ENCODE measurements at regions not wholly inside any gene's neighbourhood (a gene's known extent, or its start where the extent isn't known, plus 50 kb on each side); places are given as distances from the start of the nearest gene placed in this dataset.
"Not testable (repeated sequence)": the region's sequence is repeated elsewhere in the genome, so short reads cannot be mapped to it uniquely, and the experiment has no call there.

DNA sequence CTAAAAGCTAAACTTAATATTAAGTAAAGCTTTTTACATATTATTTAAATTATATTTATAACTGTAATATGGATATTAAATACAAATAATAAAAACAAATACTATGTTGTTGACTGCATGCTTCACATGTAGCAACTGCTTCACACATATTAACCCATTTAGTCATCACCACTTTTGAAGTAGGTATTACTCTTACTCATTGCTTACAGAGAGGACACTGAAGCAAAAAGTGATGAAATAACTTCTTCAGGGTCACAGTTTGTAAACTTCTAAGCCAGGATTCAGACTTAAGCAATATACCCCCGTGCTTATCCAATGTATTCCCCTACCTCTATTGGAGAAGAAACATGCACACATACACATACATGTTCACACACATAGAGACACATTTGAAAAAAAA lies 166.6 kb downstream of the DKK2 start:
- in situ Hi-C loops (cut with MboI; ENCODE audit: low sequenced_read_pairs) = no loop called here

DNA sequence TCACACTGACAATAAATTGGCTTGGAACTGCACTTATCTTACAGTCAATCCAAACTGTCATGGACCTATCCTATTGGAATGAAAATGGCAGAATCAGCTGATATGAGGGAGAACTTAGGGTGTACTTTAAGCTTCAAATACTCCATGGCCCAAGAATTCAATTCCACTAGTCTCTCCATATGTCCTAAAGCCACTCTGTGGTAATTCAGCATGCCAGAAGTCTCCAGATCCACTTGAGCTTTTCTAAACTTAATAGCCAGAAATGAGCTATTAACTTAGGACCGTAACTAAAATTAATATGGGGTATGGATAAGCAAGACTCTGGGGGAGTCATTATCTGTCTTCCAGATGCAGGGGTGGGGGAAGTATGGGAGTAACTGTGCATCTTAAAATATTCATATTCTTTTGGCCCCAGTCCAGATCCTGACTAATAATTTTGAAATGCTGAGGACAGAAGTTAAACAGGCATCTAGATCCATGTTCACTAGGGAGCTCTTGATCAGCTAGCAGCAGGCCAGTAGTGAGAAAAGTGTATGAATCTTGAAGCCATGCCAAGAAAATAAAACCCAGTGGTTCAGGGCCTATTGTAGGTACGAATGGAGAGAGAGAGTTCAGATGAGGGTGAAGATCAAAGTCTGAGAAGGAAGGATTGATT lies 167.6 kb downstream of the DKK2 start:
- in situ Hi-C loops (cut with MboI; ENCODE audit: low sequenced_read_pairs) = no loop called here

DNA sequence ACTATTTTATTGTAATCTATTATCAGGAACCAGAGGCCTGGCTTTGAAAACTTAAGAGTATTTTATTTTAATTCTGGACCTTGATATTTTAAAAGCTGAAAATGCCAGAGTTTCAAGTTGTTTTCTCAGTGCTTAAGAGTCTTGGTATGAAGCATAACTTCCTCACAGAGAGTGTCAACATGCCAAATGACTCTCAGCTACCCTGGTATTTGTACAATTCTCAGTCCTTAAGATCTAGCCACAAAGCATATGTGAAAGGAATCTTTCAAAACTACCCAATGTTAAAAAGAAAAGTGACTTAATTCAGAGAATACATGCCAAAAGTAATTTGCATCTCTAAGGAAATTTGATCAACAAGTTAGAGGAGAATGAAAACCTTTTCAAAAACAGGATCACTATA lies 171.9 kb downstream of the DKK2 start:
- in situ Hi-C loops (cut with MboI; ENCODE audit: low sequenced_read_pairs) = no loop called here

DNA sequence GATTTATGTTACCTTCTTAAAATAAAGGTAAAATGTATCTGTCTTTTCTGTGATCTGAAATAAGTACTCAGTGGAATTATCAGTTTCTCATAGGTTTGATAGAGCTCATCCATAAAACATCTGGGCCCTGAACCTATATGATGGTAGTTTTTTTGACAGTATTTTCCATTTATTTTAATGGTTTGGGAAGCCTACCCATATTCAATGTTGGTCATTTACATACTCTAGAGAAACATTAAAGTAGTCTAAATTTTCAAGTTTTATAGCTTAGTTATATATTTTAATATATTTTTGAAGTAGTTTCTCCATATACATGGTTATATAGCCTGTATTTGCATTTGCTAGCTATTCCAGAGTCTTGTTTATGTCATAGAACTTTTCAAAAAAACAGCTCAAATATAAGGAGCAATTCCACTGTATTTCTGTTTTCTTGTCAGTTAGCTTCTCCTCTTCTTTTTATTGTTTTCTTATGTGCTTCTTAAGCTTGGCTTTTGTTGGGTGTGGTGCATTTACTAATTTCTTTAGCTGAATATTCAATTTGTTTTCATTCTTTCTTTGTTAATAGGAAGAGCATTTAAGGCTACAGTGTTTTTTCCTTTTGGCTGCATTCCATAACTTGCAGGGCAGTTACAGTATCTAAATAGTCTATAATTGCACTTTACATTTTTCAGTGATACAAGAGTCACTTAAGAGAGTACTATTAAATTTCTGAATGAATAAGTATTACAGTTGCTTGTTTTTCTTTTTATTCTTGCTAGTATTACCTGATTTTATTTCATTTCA lies 181.4 kb downstream of the DKK2 start:
- in situ Hi-C loops (cut with MboI; ENCODE audit: low sequenced_read_pairs) = no loop called here

DNA sequence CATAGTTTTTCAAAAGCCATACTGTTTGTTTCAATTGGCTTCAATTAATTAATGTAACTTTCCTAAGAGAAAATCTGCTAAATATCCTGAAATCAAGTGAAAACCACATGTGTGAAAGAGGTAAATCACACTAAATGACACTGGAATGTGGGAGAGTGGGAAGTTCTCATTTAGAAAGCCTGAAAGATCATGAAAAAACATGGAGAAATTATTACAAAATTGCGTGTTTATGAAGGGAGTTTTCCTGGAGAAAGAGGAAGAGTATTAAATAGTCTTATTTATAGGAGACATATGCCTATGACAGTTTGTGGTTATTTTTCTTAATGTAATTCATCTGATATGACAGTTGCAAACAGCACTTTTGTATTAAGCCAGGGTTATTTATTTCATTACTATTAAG lies 183.7 kb downstream of the DKK2 start:
- in situ Hi-C loops (cut with MboI; ENCODE audit: low sequenced_read_pairs) = no loop called here

DNA sequence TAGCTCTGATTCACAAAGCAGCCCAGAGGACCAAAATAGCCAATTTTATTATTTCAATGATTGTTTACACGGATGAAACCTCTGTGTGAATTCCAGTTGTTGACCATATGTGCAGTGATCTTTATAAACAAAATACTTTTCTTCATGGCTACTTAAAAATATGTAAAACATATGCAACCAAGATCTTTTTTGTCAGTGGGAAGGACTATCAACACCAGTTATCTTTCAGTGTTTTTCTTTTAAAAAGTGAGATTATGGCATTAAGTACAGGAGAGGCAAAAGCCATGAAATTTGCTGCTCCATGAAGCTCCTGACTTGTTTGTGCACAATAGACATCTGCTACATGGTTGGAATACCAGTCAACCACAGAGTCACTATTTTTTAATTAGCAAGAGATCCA lies 184.4 kb downstream of the DKK2 start:
- in situ Hi-C loops (cut with MboI; ENCODE audit: low sequenced_read_pairs) = no loop called here

DNA sequence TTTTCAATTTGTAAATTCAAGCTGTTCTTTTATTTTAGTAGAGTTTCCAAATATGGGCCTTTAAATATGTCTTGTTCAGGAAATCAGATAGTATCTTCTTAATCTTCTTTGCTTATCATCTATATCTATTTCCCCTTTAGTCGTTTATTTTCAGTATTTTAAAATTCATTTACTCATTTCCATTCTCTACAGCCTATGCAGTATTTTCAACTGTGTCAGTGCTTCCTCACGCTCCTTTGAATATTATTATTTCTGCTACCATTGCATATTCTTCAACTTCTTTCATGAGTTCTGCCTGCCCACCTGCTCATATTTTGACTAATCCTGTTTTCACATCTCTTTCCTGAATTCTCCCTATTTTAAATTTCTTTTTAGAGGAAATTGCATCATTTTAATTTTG lies 185.4 kb downstream of the DKK2 start:
- in situ Hi-C loops (cut with MboI; ENCODE audit: low sequenced_read_pairs) = no loop called here

DNA sequence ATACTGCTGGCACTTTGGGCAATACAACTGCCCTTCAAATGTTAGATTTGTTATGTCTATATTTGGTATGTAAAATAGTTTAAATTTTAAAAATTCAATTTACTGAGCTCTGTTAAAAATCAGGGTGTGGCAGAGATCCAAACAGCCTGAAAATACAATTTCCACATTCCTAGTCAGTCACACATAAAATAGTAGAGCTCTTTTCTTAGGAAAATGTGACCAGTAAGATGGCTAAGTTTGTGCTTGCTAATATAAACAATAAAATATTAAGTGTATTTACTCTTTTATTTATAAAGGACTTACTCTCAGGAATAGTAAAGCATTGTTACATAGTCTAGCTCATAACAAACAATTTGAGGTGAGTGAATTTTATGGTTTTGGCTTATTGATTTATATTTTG lies 200.2 kb downstream of the DKK2 start:
- in situ Hi-C loops (cut with MboI; ENCODE audit: low sequenced_read_pairs) = no loop called here

DNA sequence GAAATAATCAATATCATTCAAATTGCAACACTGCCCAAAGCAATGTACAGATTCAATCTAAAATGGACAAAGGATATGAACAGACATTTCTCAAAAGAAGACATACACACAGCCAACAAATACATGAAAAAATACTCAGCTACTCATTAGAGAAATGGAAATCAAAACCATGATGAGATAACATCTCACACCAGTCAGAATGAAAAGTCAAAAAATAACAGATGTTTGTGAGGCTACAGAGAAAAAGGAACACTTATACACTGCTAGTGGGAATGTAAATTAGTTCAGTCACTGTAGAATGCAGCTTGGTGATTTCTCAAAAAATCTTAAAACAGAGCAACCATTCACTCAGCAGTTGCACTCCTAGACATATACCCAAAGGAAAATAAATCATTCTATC lies 205.2 kb downstream of the DKK2 start:
- in situ Hi-C loops (cut with MboI; ENCODE audit: low sequenced_read_pairs) = no loop called here

DNA sequence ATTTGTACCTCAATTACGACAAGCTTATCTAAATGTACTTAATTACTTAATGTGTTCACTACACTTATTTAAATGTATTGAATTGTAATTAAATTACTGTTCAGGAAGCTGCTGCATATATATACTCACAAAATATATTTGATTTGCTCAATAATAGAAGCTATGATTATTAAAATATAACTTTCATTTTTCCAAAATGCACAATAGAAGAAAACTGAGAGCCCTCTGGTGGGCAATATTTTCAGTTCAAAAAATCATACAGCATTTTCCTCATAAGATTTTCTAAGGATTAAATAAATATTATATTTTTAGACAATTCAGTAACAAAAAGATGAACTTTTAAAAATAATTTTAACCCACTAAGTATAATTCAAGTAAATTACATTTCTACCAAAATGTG lies 217.3 kb downstream of the DKK2 start:
- in situ Hi-C loops (cut with MboI; ENCODE audit: low sequenced_read_pairs) = no loop called here

DNA sequence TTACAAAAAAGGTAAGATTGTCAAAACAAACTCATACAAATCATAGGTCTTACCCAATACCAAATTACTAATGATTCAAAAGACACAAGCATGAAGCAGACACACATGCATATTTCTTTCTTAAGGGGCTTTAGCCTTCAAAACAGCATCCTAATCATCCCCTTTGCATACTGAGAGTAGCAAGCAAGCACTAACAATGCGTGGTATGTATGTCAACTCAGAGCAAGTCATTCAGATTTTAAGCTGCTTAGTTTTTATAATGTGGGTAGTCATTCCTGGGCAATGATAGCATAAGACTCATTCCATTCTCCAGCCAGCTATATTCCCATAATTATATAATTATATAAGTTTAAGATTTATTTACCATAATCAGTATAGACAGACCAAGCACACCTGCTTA lies 219.6 kb downstream of the DKK2 start:
- in situ Hi-C loops (cut with MboI; ENCODE audit: low sequenced_read_pairs) = no loop called here

DNA sequence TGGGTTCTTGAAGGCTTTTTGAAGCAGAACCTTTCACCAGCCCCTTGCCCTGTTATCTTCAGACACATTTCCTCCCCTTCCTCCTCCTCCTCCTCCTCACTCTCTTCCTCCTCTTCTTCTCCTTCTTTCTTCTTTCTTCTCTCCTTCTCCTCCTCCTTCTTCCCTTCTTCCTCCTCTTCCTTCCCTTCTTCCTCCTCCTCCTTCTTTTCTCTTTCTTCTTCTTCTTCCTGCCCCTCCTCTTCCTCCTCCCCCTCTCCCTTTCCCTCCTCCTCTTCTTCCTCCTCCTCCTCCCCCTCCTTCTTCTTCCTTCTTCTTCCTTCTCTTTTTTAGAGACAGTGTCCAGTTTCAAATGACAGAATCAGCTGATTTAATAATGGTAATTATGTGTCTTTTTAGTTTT lies 226.0 kb downstream of the DKK2 start:
- in situ Hi-C loops (cut with MboI; ENCODE audit: low sequenced_read_pairs) = no loop called here

DNA sequence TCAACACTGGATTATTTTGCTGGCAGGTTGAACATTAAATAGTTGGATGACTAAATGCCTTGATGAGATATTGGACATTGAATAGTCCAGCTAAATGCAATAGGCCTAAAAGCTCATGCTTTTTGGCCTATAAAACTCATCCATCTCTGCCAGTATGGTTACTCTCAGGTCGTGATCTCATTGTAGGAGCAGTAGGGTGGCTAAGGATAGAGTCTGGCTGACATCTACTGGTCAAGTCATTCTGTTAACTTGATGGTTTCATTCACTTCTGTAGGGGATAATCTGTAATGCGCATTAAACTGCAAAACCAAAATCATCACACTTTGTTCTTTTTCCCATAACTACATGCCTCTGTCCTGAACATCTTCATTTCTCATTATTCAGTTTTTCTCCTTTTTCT lies 227.0 kb downstream of the DKK2 start:
- in situ Hi-C loops (cut with MboI; ENCODE audit: low sequenced_read_pairs) = loop anchor here (10.0 kb wide), 1 partner anchor 434 kb away; no protein-coding TSS in a partner anchor

DNA sequence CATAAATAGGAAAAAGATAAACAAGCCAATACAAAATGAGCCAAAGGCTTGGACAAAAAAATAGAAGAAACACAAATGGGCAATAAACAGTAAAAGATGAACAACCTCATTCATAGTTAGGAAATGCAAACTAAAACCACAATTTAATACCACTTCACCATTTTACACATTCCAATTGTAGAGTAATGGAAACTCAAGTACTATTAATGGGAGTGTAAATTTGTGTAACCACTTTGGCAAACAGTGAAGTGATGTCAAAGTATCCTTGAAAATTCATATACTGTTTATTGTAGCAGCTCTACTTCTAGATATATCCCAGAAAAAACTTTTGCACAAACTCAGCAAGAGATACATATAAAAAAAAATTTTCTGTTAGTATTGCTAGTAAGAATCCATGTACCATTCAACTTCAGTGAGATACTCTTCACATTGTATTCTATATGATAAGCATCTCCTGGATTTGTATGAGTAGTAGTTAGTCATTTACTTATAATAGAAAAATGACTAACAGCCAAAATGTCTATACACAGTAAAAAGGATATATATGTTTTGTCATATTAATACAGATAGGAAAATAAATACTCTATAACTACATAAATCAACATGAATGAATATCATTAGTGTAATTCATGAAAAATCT lies 229.8 kb downstream of the DKK2 start:
- in situ Hi-C loops (cut with MboI; ENCODE audit: low sequenced_read_pairs) = loop anchor here (10.0 kb wide), 1 partner anchor 431 kb away; no protein-coding TSS in a partner anchor

DNA sequence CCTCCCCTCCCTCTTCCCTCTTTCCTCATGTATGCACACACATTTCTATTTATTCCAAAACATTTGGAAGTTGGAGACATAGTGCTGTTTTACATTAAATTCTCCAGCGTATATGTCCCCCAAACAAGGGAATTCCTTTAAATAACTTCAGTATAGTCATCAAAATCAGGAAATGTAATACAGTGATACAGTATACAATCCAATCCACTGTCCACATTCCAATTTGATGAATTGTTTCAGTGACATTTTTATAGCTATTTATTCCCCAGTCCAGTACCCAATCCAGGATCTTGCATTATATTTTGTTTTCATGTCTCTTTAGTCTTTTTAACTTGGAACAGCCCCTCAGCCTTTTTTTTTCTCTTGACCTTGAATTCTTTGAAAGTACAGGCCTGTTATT lies 233.0 kb downstream of the DKK2 start:
- in situ Hi-C loops (cut with MboI; ENCODE audit: low sequenced_read_pairs) = loop anchor here (10.0 kb wide), 1 partner anchor 428 kb away; no protein-coding TSS in a partner anchor

DNA sequence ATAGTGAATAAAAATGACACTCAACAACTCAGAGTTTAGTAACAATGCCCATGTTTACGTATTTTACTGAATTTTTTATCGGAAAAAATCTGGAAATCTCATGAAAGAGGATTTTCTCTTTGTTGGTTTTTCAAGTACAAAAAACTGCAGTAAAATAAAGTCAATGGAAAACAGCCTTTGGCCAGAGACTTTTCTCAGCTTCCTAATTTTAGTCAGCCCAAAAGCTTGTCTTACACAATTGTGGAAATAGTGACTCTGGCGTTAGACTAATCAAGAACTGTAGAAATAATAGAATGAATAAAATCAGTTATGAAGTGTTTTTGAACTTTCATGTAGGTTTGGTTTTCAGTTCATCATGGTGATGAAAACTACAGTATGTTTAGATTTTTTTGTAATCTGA lies 234.7 kb downstream of the DKK2 start:
- in situ Hi-C loops (cut with MboI; ENCODE audit: low sequenced_read_pairs) = loop anchor here (10.0 kb wide), 1 partner anchor 427 kb away; no protein-coding TSS in a partner anchor

DNA sequence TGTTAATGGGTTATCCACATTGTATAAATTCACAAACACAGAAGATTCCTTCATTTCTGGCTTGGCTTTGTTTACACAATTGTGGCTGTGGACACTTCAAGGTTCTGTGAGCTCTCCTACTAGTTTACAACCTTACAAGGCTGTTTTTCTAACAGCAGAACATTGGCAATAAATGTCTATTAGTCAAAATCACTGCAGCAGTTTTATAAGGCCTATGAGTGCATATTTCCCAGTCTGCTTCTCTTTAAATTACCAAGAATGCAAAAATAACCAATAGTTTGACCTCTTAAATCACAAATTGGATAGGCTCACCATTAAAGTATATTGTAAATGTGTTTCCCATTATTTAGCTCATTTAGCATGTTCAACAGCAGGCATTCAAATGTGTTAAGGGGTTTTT lies 239.2 kb downstream of the DKK2 start:
- in situ Hi-C loops (cut with MboI; ENCODE audit: low sequenced_read_pairs) = no loop called here

DNA sequence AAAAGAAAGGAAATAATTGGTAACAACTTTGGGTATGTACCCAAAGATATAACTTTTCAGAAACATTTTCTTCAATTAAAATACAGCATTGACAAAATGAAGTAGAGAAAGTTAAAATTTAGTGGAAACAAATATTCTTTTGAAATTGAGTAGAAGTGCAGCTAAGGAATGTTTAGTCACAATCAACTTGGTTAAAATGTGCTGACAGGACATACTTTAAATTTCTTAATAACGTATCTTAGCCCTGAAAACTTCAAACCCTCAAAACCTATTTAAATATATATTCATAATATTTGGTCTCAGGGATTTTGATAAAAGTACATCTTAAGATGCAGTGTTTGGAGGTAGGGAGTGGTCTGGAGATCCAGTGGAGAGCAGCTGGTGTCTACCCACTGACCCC lies 240.8 kb downstream of the DKK2 start:
- in situ Hi-C loops (cut with MboI; ENCODE audit: low sequenced_read_pairs) = no loop called here

DNA sequence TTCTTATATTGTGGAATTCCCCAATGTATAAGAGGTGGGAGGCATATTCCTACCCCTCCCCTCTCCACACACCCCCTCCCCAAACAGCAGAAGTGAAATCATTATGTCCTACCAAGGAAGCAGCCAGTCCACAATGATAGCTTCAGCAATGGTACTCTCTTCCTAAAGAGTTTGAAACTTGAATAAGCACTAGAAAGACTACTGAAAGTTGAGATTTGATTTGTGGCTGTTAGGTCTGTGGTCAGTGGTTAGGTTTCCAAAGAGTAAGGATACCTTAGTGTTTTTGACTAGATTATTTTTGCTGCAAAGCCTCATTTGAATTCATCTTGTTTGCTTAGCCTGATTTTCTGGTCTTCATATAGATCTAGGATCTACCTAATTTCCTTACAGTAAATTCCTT lies 242.2 kb downstream of the DKK2 start:
- in situ Hi-C loops (cut with MboI; ENCODE audit: low sequenced_read_pairs) = no loop called here

DNA sequence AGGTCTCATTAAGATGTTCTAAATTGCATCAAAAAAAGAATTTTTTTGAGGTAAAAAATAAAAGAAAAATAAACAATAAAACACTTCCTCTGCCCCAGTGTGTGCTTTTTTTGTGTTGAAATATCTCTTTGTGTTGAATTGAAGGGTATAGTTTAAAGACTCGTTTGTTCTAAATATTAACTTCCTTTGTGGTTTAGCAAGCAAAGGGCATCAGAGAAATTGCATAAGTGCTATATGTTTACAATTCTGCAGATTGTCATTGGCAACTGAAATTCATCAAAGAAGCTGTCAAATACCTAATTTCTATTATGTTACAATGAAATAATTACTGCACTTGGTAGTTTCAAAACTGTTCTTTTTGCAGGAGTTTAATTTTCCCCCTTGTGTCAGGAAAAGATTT lies 260.5 kb downstream of the DKK2 start:
- in situ Hi-C loops (cut with MboI; ENCODE audit: low sequenced_read_pairs) = no loop called here

DNA sequence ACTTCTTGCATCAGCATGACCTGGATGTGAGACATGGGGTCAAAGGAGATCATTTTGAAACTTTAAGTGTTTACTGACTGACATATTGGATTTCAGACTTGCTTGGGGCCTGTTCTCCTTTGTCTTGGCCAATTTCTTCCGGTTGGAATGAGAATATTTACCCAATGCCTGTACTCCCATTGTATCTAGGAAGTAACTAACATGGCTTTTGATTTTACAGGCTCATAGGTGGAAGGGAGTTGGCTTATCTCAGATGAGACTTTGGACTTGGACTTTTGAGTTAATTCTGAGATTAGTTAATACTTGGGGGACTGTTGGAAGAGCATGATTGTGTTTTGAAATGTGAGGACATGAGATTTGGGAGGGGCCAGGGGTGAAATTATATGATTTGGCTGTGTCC lies 262.1 kb downstream of the DKK2 start:
- in situ Hi-C loops (cut with MboI; ENCODE audit: low sequenced_read_pairs) = not testable (repeated sequence)
